ENCODE measurements at regions not wholly inside any gene's neighbourhood (a gene's known extent, or its start where the extent isn't known, plus 50 kb on each side); places are given as distances from the start of the nearest gene placed in this dataset.
"Not testable (repeated sequence)": the region's sequence is repeated elsewhere in the genome, so short reads cannot be mapped to it uniquely, and the experiment has no call there.

GRCh38 chr11:130666781-130667251 is 218.4 kb downstream of the ADAMTS15 start:
- no peaks in the 10 kb centered on the region for H3K9me3 Mint-ChIP-seq

GRCh38 chr11:130668751-130669150 is 220.3 kb downstream of the ADAMTS15 start:
- POLR2A ChIA-PET, result no interaction called here
- Mint-ChIP-seq H3K27me3 (peaks cover 2% of the 10 kb centered on the region), H3K9me3 (no peaks in the 10 kb centered on the region), H3K4me3 (no peak overlapping the region), H3K36me3 (no peaks in the 10 kb centered on the region), H3K27ac (no peak overlapping the region), H3K4me1 (ENCODE audit: low read depth) (no peaks in the 10 kb centered on the region)
- intact Hi-C loops (cut with micrococcal nuclease), result loop anchor here (10.0 kb wide), 1 partner anchor 234 kb away; no protein-coding TSS in a partner anchor
- DNase-seq, result no peak
- CTCF ChIA-PET, result interaction anchor here (0.6 kb wide), 1 partner anchor 1827 kb away, joined by 3 read pairs; no protein-coding TSS in a partner anchor

More at GRCh38 chr11:130666781-130667251, 218.4 kb downstream of the ADAMTS15 start:
- DNase-seq, result no peak
- Mint-ChIP-seq H3K27me3 (peaks cover 2% of the 10 kb centered on the region), H3K36me3 (no peaks in the 10 kb centered on the region), H3K27ac (no peak overlapping the region), H3K4me3 (no peak overlapping the region), H3K4me1 (ENCODE audit: low read depth) (no peaks in the 10 kb centered on the region)
- ChIA-PET POLR2A (no interaction called here), CTCF (interaction anchor here (0.8 kb wide), 1 partner anchor 235 kb away, joined by 3 read pairs; no protein-coding TSS in a partner anchor)
- intact Hi-C loops (cut with micrococcal nuclease), result loop anchor here (10.0 kb wide), 1 partner anchor 232 kb away; no protein-coding TSS in a partner anchor

GRCh38 chr11:130670200-130670599 is 221.8 kb downstream of the ADAMTS15 start:
- Mint-ChIP-seq H3K27ac (no peak overlapping the region), H3K9me3 (no peaks in the 10 kb centered on the region), H3K27me3 (peaks cover 2% of the 10 kb centered on the region), H3K36me3 (no peaks in the 10 kb centered on the region), H3K4me3 (no peak overlapping the region), H3K4me1 (ENCODE audit: low read depth) (no peaks in the 10 kb centered on the region)
- POLR2A ChIA-PET, result no interaction called here
- CTCF ChIA-PET, result no interaction called here
- intact Hi-C loops (cut with micrococcal nuclease), result no loop called here
- DNase-seq, result no peak

GRCh38 chr11:130671801-130672700 is 223.6 kb downstream of the ADAMTS15 start:
- Mint-ChIP-seq H3K27ac (no peak overlapping the region), H3K9me3 (no peaks in the 10 kb centered on the region), H3K4me1 (ENCODE audit: low read depth) (no peaks in the 10 kb centered on the region), H3K4me3 (no peak overlapping the region), H3K27me3 (peaks cover 6% of the 10 kb centered on the region), H3K36me3 (no peaks in the 10 kb centered on the region)
- no peak for DNase-seq
- ChIA-PET POLR2A (no interaction called here), CTCF (no interaction called here)
- intact Hi-C loops (cut with micrococcal nuclease), result no loop called here

- ChIA-PET CTCF (no interaction called here), POLR2A (no interaction called here)
- Mint-ChIP-seq H3K9me3 (peaks cover under 1% of the 10 kb centered on the region), H3K4me1 (ENCODE audit: low read depth) (no peaks in the 10 kb centered on the region), H3K27ac (no peak overlapping the region), H3K36me3 (no peaks in the 10 kb centered on the region), H3K27me3 (peaks cover 4% of the 10 kb centered on the region), H3K4me3 (no peak overlapping the region)
- intact Hi-C loops (cut with micrococcal nuclease), result no loop called here
- no peak for DNase-seq
Observed at GRCh38 chr11:130672911-130673310, 224.5 kb downstream of the ADAMTS15 start.

GRCh38 chr11:130673698-130674097 is 225.3 kb downstream of the ADAMTS15 start:
- peaks cover 7% of the 10 kb centered on the region for H3K9me3 Mint-ChIP-seq
- no peak overlapping the region for H3K4me3 Mint-ChIP-seq
- H3K27ac Mint-ChIP-seq, result no peak overlapping the region
- POLR2A ChIA-PET, result no interaction called here
- CTCF ChIA-PET, result no interaction called here
- peaks cover 4% of the 10 kb centered on the region for H3K27me3 Mint-ChIP-seq
- no peaks in the 10 kb centered on the region for H3K36me3 Mint-ChIP-seq
- no peaks in the 10 kb centered on the region for H3K4me1 Mint-ChIP-seq (ENCODE audit: low read depth)
- DNase-seq, result no peak
- intact Hi-C loops (cut with micrococcal nuclease), result no loop called here

- peaks cover 4% of the 10 kb centered on the region for H3K27me3 Mint-ChIP-seq
- ChIA-PET CTCF (no interaction called here), POLR2A (no interaction called here)
- H3K4me3 Mint-ChIP-seq, result no peak overlapping the region
- intact Hi-C loops (cut with micrococcal nuclease), result no loop called here
- DNase-seq, result no peak
- H3K36me3 Mint-ChIP-seq, result no peaks in the 10 kb centered on the region
- H3K4me1 Mint-ChIP-seq (ENCODE audit: low read depth), result no peaks in the 10 kb centered on the region
- no peak overlapping the region for H3K27ac Mint-ChIP-seq
- H3K9me3 Mint-ChIP-seq, result peaks cover 18% of the 10 kb centered on the region
Observed at GRCh38 chr11:130674686-130675308, 226.4 kb downstream of the ADAMTS15 start.

- no peak for DNase-seq
- H3K27me3 Mint-ChIP-seq, result peaks cover 4% of the 10 kb centered on the region
- H3K36me3 Mint-ChIP-seq, result no peaks in the 10 kb centered on the region
- H3K4me3 Mint-ChIP-seq, result no peak overlapping the region
- no peaks in the 10 kb centered on the region for H3K4me1 Mint-ChIP-seq (ENCODE audit: low read depth)
- intact Hi-C loops (cut with micrococcal nuclease), result no loop called here
- ChIA-PET POLR2A (no interaction called here), CTCF (no interaction called here)
- no peak overlapping the region for H3K27ac Mint-ChIP-seq
- peaks cover 20% of the 10 kb centered on the region for H3K9me3 Mint-ChIP-seq
Observed at GRCh38 chr11:130675371-130675821, 227.0 kb downstream of the ADAMTS15 start.

GRCh38 chr11:130675917-130676316 is 227.5 kb downstream of the ADAMTS15 start:
- Mint-ChIP-seq H3K4me3 (no peak overlapping the region), H3K4me1 (ENCODE audit: low read depth) (no peaks in the 10 kb centered on the region), H3K36me3 (no peaks in the 10 kb centered on the region)

GRCh38 chr11:130677486-130678153 is 229.2 kb downstream of the ADAMTS15 start:
- Mint-ChIP-seq H3K27ac (no peak overlapping the region), H3K4me3 (no peak overlapping the region), H3K9me3 (peaks cover 27% of the 10 kb centered on the region), H3K27me3 (peaks cover 4% of the 10 kb centered on the region), H3K36me3 (no peaks in the 10 kb centered on the region), H3K4me1 (ENCODE audit: low read depth) (no peaks in the 10 kb centered on the region)
- no peak for DNase-seq
- ChIA-PET CTCF (no interaction called here), POLR2A (no interaction called here)
- intact Hi-C loops (cut with micrococcal nuclease), result no loop called here

More at GRCh38 chr11:130675917-130676316, 227.5 kb downstream of the ADAMTS15 start:
- ChIA-PET CTCF (no interaction called here), POLR2A (interaction anchor here (0.6 kb wide), 1 partner anchor 17 kb away, joined by 3 read pairs; no protein-coding TSS in a partner anchor)
- intact Hi-C loops (cut with micrococcal nuclease), result no loop called here
- Mint-ChIP-seq H3K9me3 (peaks cover 24% of the 10 kb centered on the region), H3K27ac (no peak overlapping the region), H3K27me3 (peaks cover 4% of the 10 kb centered on the region)
- no peak for DNase-seq

- DNase-seq, result no peak
- Mint-ChIP-seq H3K36me3 (no peaks in the 10 kb centered on the region), H3K27ac (no peak overlapping the region), H3K4me3 (no peak overlapping the region), H3K27me3 (peaks cover 4% of the 10 kb centered on the region), H3K4me1 (ENCODE audit: low read depth) (no peaks in the 10 kb centered on the region), H3K9me3 (peaks cover 27% of the 10 kb centered on the region)
- CTCF ChIA-PET, result no interaction called here
- POLR2A ChIA-PET, result no interaction called here
- intact Hi-C loops (cut with micrococcal nuclease), result no loop called here
Observed at GRCh38 chr11:130679247-130679646, 230.8 kb downstream of the ADAMTS15 start.

GRCh38 chr11:130682471-130682870 is 233.8 kb downstream of the SNX19 start:
- POLR2A ChIA-PET, result not testable (repeated sequence)
- H3K9me3 Mint-ChIP-seq, result peaks cover 27% of the 10 kb centered on the region

More at GRCh38 chr11:130682471-130682870, 233.8 kb downstream of the SNX19 start:
- H3K4me1 Mint-ChIP-seq (ENCODE audit: low read depth); H3K27ac Mint-ChIP-seq; H3K27me3 Mint-ChIP-seq; DNase-seq; H3K36me3 Mint-ChIP-seq; intact Hi-C loops (cut with micrococcal nuclease); CTCF ChIA-PET; H3K4me3 Mint-ChIP-seq: not testable (repeated sequence)
